HepG2 (cell line): ENCODE measurements at regions not wholly inside any gene's neighbourhood (a gene's known extent, or its start where the extent isn't known, plus 50 kb on each side); places are given as distances from the start of the nearest gene placed in this dataset.

Source experiments
- CHD2 ChIP-seq: IDR thresholded peaks from 2 replicates; pipeline ENCODE4 v1.6.1; 2011; ENCODE audit warnings: low read depth, low read length, improper control_type of control experiment
- CREBL2 ChIP-seq: sonication (generic); formaldehyde crosslinking; IDR thresholded peaks from 2 replicates; pipeline ENCODE4 v1.8.1; 2023; ENCODE audit warnings: missing genetic modification reagents, mild to moderate bottlenecking, borderline replicate concordance
- CTCF ChIP-seq: sonication (generic); formaldehyde crosslinking; IDR thresholded peaks from 2 replicates; pipeline ENCODE4 v1.5.0; 2020; ENCODE audit warnings: mild to moderate bottlenecking, missing genetic modification reagents, moderate library complexity
- GLI4 ChIP-seq: sonication (generic); formaldehyde crosslinking; IDR thresholded peaks from 2 replicates; pipeline ENCODE4 v1.5.1; 2020; ENCODE audit warnings: missing genetic modification reagents, mild to moderate bottlenecking, moderate library complexity, borderline replicate concordance
- MED8 ChIP-seq: sonication (generic); formaldehyde crosslinking; IDR thresholded peaks from 2 replicates; pipeline ENCODE4 v1.8.1; 2023; ENCODE audit warnings: mild to moderate bottlenecking, missing genetic modification reagents; ENCODE audit not compliant: insufficient replicate concordance
- NFYB ChIP-seq: sonication (generic); formaldehyde crosslinking; IDR thresholded peaks from 2 replicates; pipeline ENCODE4 v1.4.0; 2020; ENCODE audit warnings: missing genetic modification reagents
- RFX5 ChIP-seq: IDR thresholded peaks from 2 replicates; pipeline ENCODE4 v1.6.1; 2011; ENCODE audit warnings: low read depth, low read length, improper control_type of control experiment
- SOX6 ChIP-seq, 2 experiments: fragments of 450-650 bp in 1 of 2; sonication (generic) in 1 of 2; formaldehyde crosslinking in 1 of 2; IDR thresholded peaks; 2 replicates each; pipeline versions ENCODE4 v1.4.0 to v1.6.1; 2017 to 2020; ENCODE audit warnings: antibody characterized with exemption in 1 of 2, mild to moderate bottlenecking in 1 of 2, missing genetic modification reagents in 1 of 2
- SP2 ChIP-seq: sonication (generic); formaldehyde crosslinking; IDR thresholded peaks from 2 replicates; pipeline ENCODE4 v1.5.1; 2020; ENCODE audit warnings: mild to moderate bottlenecking, missing genetic modification reagents
- ZNF550 ChIP-seq: sonication (generic); formaldehyde crosslinking; IDR thresholded peaks from 2 replicates; pipeline ENCODE4 v1.4.0; 2020; ENCODE audit warnings: mild to moderate bottlenecking, missing genetic modification reagents, borderline replicate concordance
- TF ChIP-seq, protein P1 (sequence below): sonication (generic); formaldehyde crosslinking; IDR thresholded peaks from 2 replicates; pipeline ENCODE4 v1.4.0; 2020; ENCODE audit warnings: mild to moderate bottlenecking, low read depth, missing genetic modification reagents

- TF ChIP-seq SOX6 (IDR thresholded peaks at IDR 0.05) (no peak), SOX6 (CRISPR knock-in tag; IDR thresholded peaks at IDR 0.05) (no peak), CHD2 (no peak), CREBL2 (no peak), SP2 (CRISPR knock-in tag) (no peak), NFYB (CRISPR knock-in tag) (no peak), CTCF (CRISPR knock-in tag) (no peak), GLI4 (CRISPR knock-in tag) (no peak), MED8 (CRISPR knock-in tag) (no peak), ZNF550 (CRISPR knock-in tag) (no peak), RFX5 (no peak)
- TF ChIP-seq, protein P1, sequence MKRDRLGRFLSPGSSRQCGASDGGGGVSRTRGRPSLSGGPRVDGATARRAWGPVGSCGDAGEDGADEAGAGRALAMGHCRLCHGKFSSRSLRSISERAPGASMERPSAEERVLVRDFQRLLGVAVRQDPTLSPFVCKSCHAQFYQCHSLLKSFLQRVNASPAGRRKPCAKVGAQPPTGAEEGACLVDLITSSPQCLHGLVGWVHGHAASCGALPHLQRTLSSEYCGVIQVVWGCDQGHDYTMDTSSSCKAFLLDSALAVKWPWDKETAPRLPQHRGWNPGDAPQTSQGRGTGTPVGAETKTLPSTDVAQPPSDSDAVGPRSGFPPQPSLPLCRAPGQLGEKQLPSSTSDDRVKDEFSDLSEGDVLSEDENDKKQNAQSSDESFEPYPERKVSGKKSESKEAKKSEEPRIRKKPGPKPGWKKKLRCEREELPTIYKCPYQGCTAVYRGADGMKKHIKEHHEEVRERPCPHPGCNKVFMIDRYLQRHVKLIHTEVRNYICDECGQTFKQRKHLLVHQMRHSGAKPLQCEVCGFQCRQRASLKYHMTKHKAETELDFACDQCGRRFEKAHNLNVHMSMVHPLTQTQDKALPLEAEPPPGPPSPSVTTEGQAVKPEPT (CRISPR knock-in tag), result no peak
Measured at GRCh38 chr17:12287953-12288352, 267.3 kb downstream of the MAP2K4 start.
